Skin epidermis (tissue), 12 donors: ENCODE measurements at regions not wholly inside any gene's neighbourhood (a gene's known extent, or its start where the extent isn't known, plus 50 kb on each side); places are given as distances from the start of the nearest gene placed in this dataset.
"Not testable (repeated sequence)": the region's sequence is repeated elsewhere in the genome, so short reads cannot be mapped to it uniquely, and the experiment has no call there.

Experiments used
- H3K27ac ChIP-seq, 21 experiments: fragments of 200-600 bp; sonication (generic) in 11 of 21; one replicate each; pipeline ENCODE4 v1.5.0; 2020; ENCODE audit warnings: mild to moderate bottlenecking in 3 of 21, inconsistent platforms in 2 of 21, moderate library complexity in 2 of 21
- H3K4me3 ChIP-seq, 7 experiments: fragments of 200-600 bp; sonication (generic) in 2 of 7; one replicate each; pipeline ENCODE4 v1.5.0; 2020; ENCODE audit warnings: inconsistent platforms in 2 of 7, mild to moderate bottlenecking in 2 of 7, moderate library complexity in 1 of 7

DNA sequence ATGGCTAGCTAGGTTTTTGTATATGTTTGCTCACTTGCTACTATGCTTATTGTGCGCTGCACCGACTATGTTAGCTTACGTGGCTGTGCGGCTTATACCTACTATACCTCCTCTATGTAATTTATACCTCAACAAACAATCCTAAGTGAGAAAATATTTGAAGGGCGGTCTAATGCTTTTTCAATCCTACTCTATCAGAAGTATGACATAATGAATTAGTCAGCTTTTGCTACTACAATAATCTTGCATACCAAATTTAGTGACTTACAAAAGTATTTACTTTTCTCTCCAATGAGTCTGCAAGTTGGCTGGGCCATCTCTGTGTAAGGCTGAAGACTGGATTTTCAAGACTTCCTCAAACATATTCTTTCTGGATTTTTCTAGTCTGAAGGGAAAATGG lies 391.2 kb upstream of the NECTIN3 start:
- Histone ChIP-seq H3K4me3 (no peak overlapping the region), H3K27ac (no peak overlapping the region)

DNA sequence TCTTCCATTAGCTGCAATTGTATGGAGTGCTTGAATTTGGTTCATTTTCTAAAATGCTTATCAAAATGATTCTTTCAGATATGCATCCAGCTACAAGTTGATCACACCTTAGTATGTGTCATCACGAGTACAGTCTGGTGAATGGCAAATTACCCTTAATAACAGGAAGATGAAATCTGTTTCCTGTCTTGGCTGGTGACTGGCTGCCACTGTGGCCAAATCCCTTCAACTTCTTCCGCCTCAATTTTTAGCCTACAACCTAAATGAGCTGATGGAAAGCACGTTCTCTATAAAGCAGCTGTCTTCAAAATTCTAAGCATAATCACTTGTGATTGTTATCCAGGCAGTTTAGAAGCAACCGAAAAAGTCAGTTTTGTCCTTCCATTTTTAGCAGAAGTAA lies 387.1 kb upstream of the NECTIN3 start:
- Histone ChIP-seq H3K4me3 (no peak overlapping the region), H3K27ac (no peak overlapping the region)

GRCh38 chr3:110685630-110686029 lies 386.0 kb upstream of the NECTIN3 start:
- no peak overlapping the region for H3K27ac ChIP-seq
- H3K4me3 ChIP-seq: no peak overlapping the region

- H3K4me3 ChIP-seq: no peak overlapping the region
Observed at GRCh38 chr3:110686701-110687100, 384.9 kb upstream of the NECTIN3 start.

DNA sequence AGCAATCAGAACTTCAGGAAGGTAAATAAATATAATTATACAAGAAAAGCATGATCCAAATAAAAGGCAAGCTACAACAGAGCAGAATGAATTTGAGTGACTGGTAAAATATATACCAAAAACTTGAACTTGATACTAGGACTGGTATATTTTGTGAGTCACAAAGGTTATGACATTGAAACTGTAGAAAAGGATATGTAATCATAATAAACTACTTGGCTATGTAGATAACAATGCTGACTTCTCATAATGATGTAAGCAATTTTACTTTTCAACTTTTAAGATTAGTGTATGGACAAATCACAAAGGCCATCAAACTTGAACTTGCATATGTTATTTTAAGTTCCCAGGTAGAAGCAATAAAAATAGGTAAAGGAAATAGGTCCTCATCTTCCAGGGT lies 384.5 kb upstream of the NECTIN3 start:
- Histone ChIP-seq H3K27ac (no peak overlapping the region), H3K4me3 (no peak overlapping the region)

More at GRCh38 chr3:110686701-110687100, 384.9 kb upstream of the NECTIN3 start:
- H3K27ac ChIP-seq: no peak overlapping the region

- H3K4me3 ChIP-seq: no peak overlapping the region
- no peak overlapping the region for H3K27ac ChIP-seq
Observed at GRCh38 chr3:110697961-110698360, 373.7 kb upstream of the NECTIN3 start.

DNA sequence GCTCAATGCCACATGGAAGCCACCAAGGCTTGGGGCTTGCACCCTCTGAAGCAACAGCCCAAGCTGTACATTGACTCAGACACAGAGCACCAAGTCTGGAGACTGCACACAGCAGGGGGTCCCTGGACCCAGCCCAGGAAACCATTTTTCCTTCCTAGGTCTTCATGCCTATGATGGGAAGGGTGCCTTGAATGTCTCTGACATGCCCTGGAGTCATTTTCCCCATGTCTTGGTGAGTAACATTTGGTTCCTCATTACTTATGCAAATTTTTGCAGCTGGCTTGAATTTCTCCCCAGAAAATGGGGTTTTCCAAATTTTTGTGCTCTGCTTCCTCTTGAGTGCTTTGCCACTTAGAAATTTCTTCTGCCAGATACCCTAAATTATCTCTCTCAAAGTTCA lies 367.3 kb upstream of the NECTIN3 start:
- H3K4me3 ChIP-seq: not testable (repeated sequence)

GRCh38 chr3:110708156-110708555 lies 363.5 kb upstream of the NECTIN3 start:
- no peak overlapping the region for H3K27ac ChIP-seq
- H3K4me3 ChIP-seq: no peak overlapping the region

More for the DNA sequence above, 367.3 kb upstream of the NECTIN3 start:
- not testable (repeated sequence) for H3K27ac ChIP-seq

GRCh38 chr3:110710156-110710555 lies 361.5 kb upstream of the NECTIN3 start:
- no peak overlapping the region for H3K4me3 ChIP-seq
- no peak overlapping the region for H3K27ac ChIP-seq

GRCh38 chr3:110710603-110711002 lies 361.0 kb upstream of the NECTIN3 start:
- H3K4me3 ChIP-seq: no peak overlapping the region
- H3K27ac ChIP-seq: no peak overlapping the region

- H3K4me3 ChIP-seq: no peak overlapping the region
- H3K27ac ChIP-seq: no peak overlapping the region
Observed at GRCh38 chr3:110711130-110711832, 360.3 kb upstream of the NECTIN3 start.

GRCh38 chr3:110711851-110712516 lies 359.6 kb upstream of the NECTIN3 start:
- Histone ChIP-seq H3K27ac (no peak overlapping the region), H3K4me3 (no peak overlapping the region)

- Histone ChIP-seq H3K27ac (no peak overlapping the region), H3K4me3 (no peak overlapping the region)
Observed at GRCh38 chr3:110727056-110727455, 344.6 kb upstream of the NECTIN3 start.

DNA sequence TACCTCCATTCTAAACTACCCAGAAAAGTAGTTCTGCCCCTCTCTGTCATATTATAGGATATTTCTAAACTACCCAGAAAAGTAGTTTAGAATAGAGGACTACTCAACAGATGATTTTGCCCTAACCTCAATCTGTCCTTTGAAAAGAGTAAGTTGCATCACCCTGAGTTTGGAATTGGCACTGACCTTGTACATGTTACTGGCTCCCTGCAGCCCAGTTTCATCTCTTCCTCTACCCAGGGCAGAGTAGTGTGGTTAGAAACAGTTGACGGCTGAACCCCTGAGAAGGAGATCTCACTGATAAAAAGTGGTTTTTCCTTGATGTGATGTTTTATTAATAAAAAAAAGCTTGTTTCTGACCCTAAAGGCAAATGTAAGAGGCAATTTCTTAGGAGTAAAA lies 340.5 kb upstream of the NECTIN3 start:
- H3K27ac ChIP-seq: no peak overlapping the region
- no peak overlapping the region for H3K4me3 ChIP-seq

DNA sequence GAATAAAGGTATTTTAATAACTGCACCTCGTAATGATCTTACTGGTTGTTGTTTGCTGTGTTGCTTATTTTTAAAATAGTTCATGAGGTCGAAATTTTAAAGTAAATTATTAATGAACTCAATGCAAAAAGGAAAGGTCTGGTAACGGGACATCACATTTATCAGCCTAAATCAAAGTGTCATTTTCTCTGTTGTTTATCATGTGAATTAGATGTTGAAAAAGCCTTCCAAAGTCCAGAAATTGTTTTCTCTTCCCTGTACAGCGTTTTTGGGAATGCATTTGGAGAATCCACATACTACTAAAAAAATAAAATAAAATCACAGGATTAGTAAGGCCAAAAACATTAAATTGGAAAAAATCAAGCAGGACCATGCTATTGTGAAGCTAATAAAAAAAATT lies 339.2 kb upstream of the NECTIN3 start:
- H3K4me3 ChIP-seq: no peak overlapping the region
- H3K27ac ChIP-seq: no peak overlapping the region

- Histone ChIP-seq H3K4me3 (no peak overlapping the region), H3K27ac (no peak overlapping the region)
Observed at GRCh38 chr3:110733045-110733444, 338.6 kb upstream of the NECTIN3 start.

GRCh38 chr3:110734524-110734923 lies 337.1 kb upstream of the NECTIN3 start:
- Histone ChIP-seq H3K4me3 (no peak overlapping the region), H3K27ac (no peak overlapping the region)

- Histone ChIP-seq H3K4me3 (no peak overlapping the region), H3K27ac (no peak overlapping the region)
Observed at GRCh38 chr3:110736332-110736731, 335.3 kb upstream of the NECTIN3 start.

DNA sequence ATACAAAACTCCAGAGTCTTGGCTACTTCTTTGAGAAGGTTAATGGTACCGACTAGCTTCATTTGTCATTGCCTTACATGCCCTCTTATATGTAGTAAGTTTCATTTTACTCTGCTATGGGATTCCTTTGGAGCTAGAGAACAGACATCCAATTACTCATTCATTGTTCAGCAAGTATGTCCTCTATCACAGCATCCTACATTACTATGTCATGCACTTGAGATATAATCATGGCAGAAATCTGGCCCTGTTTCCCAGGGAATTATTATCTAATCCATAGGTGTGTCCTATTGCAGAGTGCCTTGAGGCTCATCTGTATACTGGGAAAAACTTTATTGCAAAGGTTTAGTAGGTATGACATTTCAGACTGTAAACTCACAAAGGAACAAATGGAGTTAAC lies 333.1 kb upstream of the NECTIN3 start:
- H3K4me3 ChIP-seq: no peak overlapping the region
- H3K27ac ChIP-seq: no peak overlapping the region

GRCh38 chr3:110741891-110742290 lies 329.7 kb upstream of the NECTIN3 start:
- H3K4me3 ChIP-seq: no peak overlapping the region
- H3K27ac ChIP-seq: no peak overlapping the region

GRCh38 chr3:110743202-110743601 lies 328.4 kb upstream of the NECTIN3 start:
- no peak overlapping the region for H3K27ac ChIP-seq
- no peak overlapping the region for H3K4me3 ChIP-seq

- H3K27ac ChIP-seq: no peak overlapping the region
- H3K4me3 ChIP-seq: no peak overlapping the region
Observed at GRCh38 chr3:110743984-110744383, 327.6 kb upstream of the NECTIN3 start.
